SJSA1 (cell line): ENCODE measurements at regions not wholly inside any gene's neighbourhood (a gene's known extent, or its start where the extent isn't known, plus 50 kb on each side); places are given as distances from the start of the nearest gene placed in this dataset.

ENCODE experiments used
- DNase-seq, 2 experiments: peaks; one replicate each; pipeline ENCODE4 v3.0.0-alpha.2; 2015 to 2020; ENCODE audit warnings: low spot score in 2 of 2, low read depth in 1 of 2
- H3K27ac ChIP-seq: fragments of 250-450 bp; sonication (Bioruptor Pico); 2 replicates; pipeline ENCODE4 v1.5.1; 2020; ENCODE audit warnings: mild to moderate bottlenecking, moderate library complexity
- H3K27me3 ChIP-seq: fragments of 250-450 bp; sonication (Bioruptor Pico); replicated peaks from 2 replicates; pipeline ENCODE4 v1.5.1; 2020; ENCODE audit warnings: mild to moderate bottlenecking, moderate library complexity
- H3K36me3 ChIP-seq: fragments of 250-450 bp; sonication (Bioruptor Pico); 2 replicates; pipeline ENCODE4 v1.5.1; 2020; ENCODE audit warnings: mild to moderate bottlenecking
- H3K4me1 ChIP-seq: fragments of 250-450 bp; sonication (Bioruptor Pico); replicated peaks from 2 replicates; pipeline ENCODE4 v1.6.1; 2021; ENCODE audit warnings: mild to moderate bottlenecking
- H3K4me3 ChIP-seq: fragments of 250-450 bp; sonication (Bioruptor Pico); 2 replicates; pipeline ENCODE4 v1.5.1; 2020; ENCODE audit warnings: mild to moderate bottlenecking
- H3K9me3 ChIP-seq: fragments of 250-450 bp; sonication (Bioruptor Pico); replicated peaks from 2 replicates; pipeline ENCODE4 v1.5.1; 2020; ENCODE audit warnings: mild to moderate bottlenecking

DNA sequence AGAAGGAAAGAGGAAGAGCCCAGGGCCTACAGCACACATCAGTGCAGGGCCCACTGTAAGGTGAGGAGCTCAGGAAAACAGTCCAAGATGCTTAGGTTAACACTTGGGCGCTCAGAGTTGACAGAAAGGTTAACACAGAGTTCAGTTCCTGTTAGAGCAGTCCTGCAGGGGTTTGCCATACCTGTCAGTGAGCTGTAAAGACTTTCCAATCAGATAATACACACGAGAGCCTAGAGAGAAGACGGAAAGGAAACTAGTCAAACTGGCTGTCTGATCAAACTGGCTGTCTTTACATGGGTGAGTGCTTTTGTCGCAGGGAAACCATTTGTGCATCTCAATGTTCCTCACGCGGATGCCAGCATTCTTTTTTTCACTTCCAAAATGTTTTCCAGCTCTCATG is 61.4 kb upstream of the ARHGEF26 start:
- Histone ChIP-seq H3K9me3 (no peaks in the 10 kb centered on the region), H3K4me3 (no peak overlapping the region), H3K27ac (peak overlapping the region; percentile 81), H3K4me1 (peaks cover 29% of the 10 kb centered on the region), H3K36me3 (no peaks in the 10 kb centered on the region), H3K27me3 (no peaks in the 10 kb centered on the region)
- DNase-seq = no peak

- DNase-seq = peak in 1 of 2 experiments; percentile 62
- peaks cover 29% of the 10 kb centered on the region for H3K4me1 ChIP-seq
- no peaks in the 10 kb centered on the region for H3K27me3 ChIP-seq
- H3K27ac ChIP-seq = peak overlapping the region; percentile 81
- no peaks in the 10 kb centered on the region for H3K36me3 ChIP-seq
- H3K9me3 ChIP-seq = no peaks in the 10 kb centered on the region
- no peak overlapping the region for H3K4me3 ChIP-seq
Measured at GRCh38 chr3:154060238-154061000, 60.8 kb upstream of the ARHGEF26 start.

DNA sequence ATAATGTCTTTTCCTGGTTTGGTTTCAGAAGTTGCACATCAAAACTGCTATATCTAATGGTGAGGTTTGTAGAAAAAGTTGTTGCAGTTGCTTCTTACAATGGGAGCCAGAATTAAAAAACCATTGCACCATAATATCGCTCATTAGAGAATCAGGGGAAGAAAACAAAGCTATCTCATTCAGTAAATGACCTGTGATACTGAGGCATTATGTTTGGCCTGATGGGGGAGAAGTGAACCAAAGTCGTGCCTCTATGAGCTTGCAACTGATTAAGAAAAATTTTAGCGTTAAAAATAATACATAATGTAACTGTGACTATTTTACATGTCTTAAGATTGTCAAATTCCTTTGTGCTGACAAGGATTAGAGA is 60.2 kb upstream of the ARHGEF26 start:
- peaks cover 29% of the 10 kb centered on the region for H3K4me1 ChIP-seq
- DNase-seq = no peak
- no peaks in the 10 kb centered on the region for H3K36me3 ChIP-seq
- H3K27ac ChIP-seq = peak overlapping the region; percentile 81
- no peaks in the 10 kb centered on the region for H3K27me3 ChIP-seq
- H3K4me3 ChIP-seq = no peak overlapping the region
- H3K9me3 ChIP-seq = no peaks in the 10 kb centered on the region

GRCh38 chr3:154062513-154062912 is 58.7 kb upstream of the ARHGEF26 start:
- peaks cover 29% of the 10 kb centered on the region for H3K4me1 ChIP-seq
- no peaks in the 10 kb centered on the region for H3K9me3 ChIP-seq
- H3K36me3 ChIP-seq = no peaks in the 10 kb centered on the region
- DNase-seq = no peak
- no peaks in the 10 kb centered on the region for H3K27me3 ChIP-seq
- no peak overlapping the region for H3K4me3 ChIP-seq
- no peak overlapping the region for H3K27ac ChIP-seq

- Histone ChIP-seq H3K27me3 (no peaks in the 10 kb centered on the region), H3K27ac (no peak overlapping the region), H3K4me1 (no peaks in the 10 kb centered on the region), H3K36me3 (no peaks in the 10 kb centered on the region), H3K4me3 (no peak overlapping the region), H3K9me3 (no peaks in the 10 kb centered on the region)
- DNase-seq = no peak
Measured at GRCh38 chr3:154071146-154071545, 50.0 kb upstream of the ARHGEF26 start.
